Hematopoietic multipotent progenitor cell treated with erythropoietin and hydrocortisone succinate and interleukin-3 and kit ligand, for 4 days (in vitro differentiated cells): ENCODE measurements at regions not wholly inside any gene's neighbourhood (a gene's known extent, or its start where the extent isn't known, plus 50 kb on each side); places are given as distances from the start of the nearest gene placed in this dataset.

Experiments used
- DNase-seq: peaks from one replicate; pipeline ENCODE4 v3.0.0-alpha.2; 2015

GRCh38 chr10:88174391-88174790, 311.0 kb downstream of the PTEN start:
- no peak for DNase-seq

- no peak for DNase-seq
Observed at GRCh38 chr10:88178758-88179157, 315.3 kb downstream of the PTEN start.

GRCh38 chr10:88179831-88180230, 316.4 kb downstream of the PTEN start:
- no peak for DNase-seq

GRCh38 chr10:88181902-88182600, 318.6 kb downstream of the PTEN start:
- DNase-seq: no peak

GRCh38 chr10:88182601-88182930, 319.1 kb downstream of the PTEN start:
- no peak for DNase-seq

GRCh38 chr10:88184543-88185297, 321.3 kb downstream of the PTEN start:
- no peak for DNase-seq

GRCh38 chr10:88185830-88186229, 322.4 kb downstream of the PTEN start:
- no peak for DNase-seq

GRCh38 chr10:88186335-88186734, 322.9 kb downstream of the PTEN start:
- DNase-seq: no peak

GRCh38 chr10:88187472-88187871, 324.0 kb downstream of the PTEN start:
- peak; percentile 71 for DNase-seq

- no peak for DNase-seq
Observed at GRCh38 chr10:88190123-88190522, 326.7 kb downstream of the PTEN start.

GRCh38 chr10:88190540-88191235, 327.3 kb downstream of the PTEN start:
- DNase-seq: no peak

GRCh38 chr10:88193018-88193417, 329.6 kb downstream of the PTEN start:
- no peak for DNase-seq

GRCh38 chr10:88194041-88194887, 330.8 kb downstream of the PTEN start:
- no peak for DNase-seq

GRCh38 chr10:88194961-88195367, 331.5 kb downstream of the PTEN start:
- peak; percentile 22 for DNase-seq

GRCh38 chr10:88195841-88196240, 332.4 kb downstream of the PTEN start:
- DNase-seq: no peak

- no peak for DNase-seq
Observed at GRCh38 chr10:88196291-88196690, 332.9 kb downstream of the PTEN start.

- DNase-seq: no peak
Observed at GRCh38 chr10:88198023-88198422, 334.6 kb downstream of the PTEN start.

GRCh38 chr10:88200312-88201032, 337.0 kb downstream of the PTEN start:
- DNase-seq: no peak

GRCh38 chr10:88205842-88206446, 342.5 kb downstream of the PTEN start:
- DNase-seq: no peak

GRCh38 chr10:88207121-88207546, 343.7 kb downstream of the PTEN start:
- no peak for DNase-seq

- no peak for DNase-seq
Observed at GRCh38 chr10:88209231-88209630, 345.8 kb downstream of the PTEN start.
